ENCODE measurements at regions not wholly inside any gene's neighbourhood (a gene's known extent, or its start where the extent isn't known, plus 50 kb on each side); places are given as distances from the start of the nearest gene placed in this dataset.

DNA sequence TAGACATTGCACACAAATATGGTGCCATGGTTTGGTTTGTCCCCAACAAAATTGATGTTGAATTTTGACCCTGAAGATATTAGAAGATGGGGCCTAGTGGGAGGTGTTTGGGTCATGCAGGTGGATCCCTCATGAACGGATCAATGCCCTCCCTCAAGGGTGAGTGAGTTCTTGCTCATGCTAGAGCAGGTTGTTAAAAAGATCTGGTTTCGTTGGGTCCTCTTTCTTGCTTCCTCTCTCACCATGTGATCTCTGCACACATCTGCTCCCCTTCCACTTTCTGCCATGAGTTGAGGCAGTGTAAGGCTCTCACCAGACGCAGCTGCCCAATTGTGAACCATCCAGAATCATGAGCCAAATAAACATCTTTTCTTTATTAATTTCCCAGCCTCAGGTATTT lies 87.8 kb upstream of the MDFIC2 start:
- TF ChIP-seq POLR2AphosphoS5 (IDR thresholded peaks at IDR 0.05; ENCODE audit: low read depth, low read length), result no peak
- no peak for TF ChIP-seq EZH2 (IDR thresholded peaks at IDR 0.05)
- TF ChIP-seq POLR2A (IDR thresholded peaks at IDR 0.05; ENCODE audit: borderline replicate concordance, extremely low read depth, insufficient read depth, insufficient read length), result no peak
- TF ChIP-seq ATF3 (IDR thresholded peaks at IDR 0.05), result no peak
- TF ChIP-seq, protein P1, sequence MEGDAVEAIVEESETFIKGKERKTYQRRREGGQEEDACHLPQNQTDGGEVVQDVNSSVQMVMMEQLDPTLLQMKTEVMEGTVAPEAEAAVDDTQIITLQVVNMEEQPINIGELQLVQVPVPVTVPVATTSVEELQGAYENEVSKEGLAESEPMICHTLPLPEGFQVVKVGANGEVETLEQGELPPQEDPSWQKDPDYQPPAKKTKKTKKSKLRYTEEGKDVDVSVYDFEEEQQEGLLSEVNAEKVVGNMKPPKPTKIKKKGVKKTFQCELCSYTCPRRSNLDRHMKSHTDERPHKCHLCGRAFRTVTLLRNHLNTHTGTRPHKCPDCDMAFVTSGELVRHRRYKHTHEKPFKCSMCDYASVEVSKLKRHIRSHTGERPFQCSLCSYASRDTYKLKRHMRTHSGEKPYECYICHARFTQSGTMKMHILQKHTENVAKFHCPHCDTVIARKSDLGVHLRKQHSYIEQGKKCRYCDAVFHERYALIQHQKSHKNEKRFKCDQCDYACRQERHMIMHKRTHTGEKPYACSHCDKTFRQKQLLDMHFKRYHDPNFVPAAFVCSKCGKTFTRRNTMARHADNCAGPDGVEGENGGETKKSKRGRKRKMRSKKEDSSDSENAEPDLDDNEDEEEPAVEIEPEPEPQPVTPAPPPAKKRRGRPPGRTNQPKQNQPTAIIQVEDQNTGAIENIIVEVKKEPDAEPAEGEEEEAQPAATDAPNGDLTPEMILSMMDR (IDR thresholded peaks at IDR 0.05 in 2 of 3, conservative IDR thresholded peaks at IDR 0.05 in 1 of 3; ENCODE audit: borderline replicate concordance in 1 of 3, insufficient read depth in 1 of 3, low read depth in 2 of 3, low read length in 2 of 3), result no peak
- no peak for TF ChIP-seq RAD21 (IDR thresholded peaks at IDR 0.05; ENCODE audit: low read depth)
- no peak for TF ChIP-seq EZH2phosphoT487 (IDR thresholded peaks at IDR 0.05; ENCODE audit: borderline replicate concordance)
- no peak for TF ChIP-seq MAX (IDR thresholded peaks at IDR 0.05)
- TF ChIP-seq SRF (IDR thresholded peaks at IDR 0.05; ENCODE audit: low read depth), result no peak
- TF ChIP-seq JUND (IDR thresholded peaks at IDR 0.05), result no peak
- TF ChIP-seq ELF1 (IDR thresholded peaks at IDR 0.05; ENCODE audit: borderline replicate concordance, low read depth), result no peak
- no peak for TF ChIP-seq SP1 (IDR thresholded peaks at IDR 0.05; ENCODE audit: low read depth)
